GM12878 (cell line): ENCODE measurements at regions not wholly inside any gene's neighbourhood (a gene's known extent, or its start where the extent isn't known, plus 50 kb on each side); places are given as distances from the start of the nearest gene placed in this dataset.
A peak's percentile ranks its signal among the peaks of the same experiment; 100 is the strongest.

ENCODE experiments used
- ATAC-seq: fragments of 200-7000 bp; cut with Tn5 transposase; 3 replicates; pipeline ENCODE4 v1.9.1; 2020; ENCODE audit warnings: mild to moderate bottlenecking, moderate library complexity
- BruUV-seq: library from RNA; stranded (reverse); fragments of 400-500 nt; replicated peaks from 2 replicates; lab custom pipeline; 2021; lab: Mats Ljungman, UMichigan
- CTCF ChIA-PET: fragments of 300-600 bp; sonication (Branson Sonifier 250); formaldehyde crosslinking; extraction: SDS; loops from one replicate; lab custom pipeline; 2021; ENCODE audit warnings: inconsistent platforms; lab: Yijun Ruan, JAX
- POLR2A ChIA-PET: fragments of 350-600 bp; formaldehyde crosslinking; extraction: SDS; loops from one replicate; lab custom pipeline; 2021; ENCODE audit warnings: inconsistent platforms; lab: Charles Lee
- RAD21 ChIA-PET: fragments of 300-600 bp; sonication (Branson Sonifier 250); formaldehyde crosslinking; loops from one replicate; lab custom pipeline; 2023; ENCODE audit warnings: antibody characterized with exemption; ENCODE audit not compliant: unreplicated experiment; lab: Charles Lee
- SMC1A ChIA-PET: fragments of 300-600 bp; sonication (Branson Sonifier 250); formaldehyde crosslinking; loops from one replicate; lab custom pipeline; 2023; ENCODE audit not compliant: unreplicated experiment, uncharacterized antibody; lab: Charles Lee
- DNase-seq: peaks from one replicate; pipeline ENCODE4 v3.0.0-alpha.2; 2011; ENCODE audit warnings: low read depth, low spot score
- FAIRE-seq: peaks from 3 replicates; lab custom pipeline; 2011; peaks lifted over from hg19 to GRCh38; lab: Jason Lieb, UNC
- H2AFZ ChIP-seq: 2 replicates; pipeline ENCODE4 v1.6.0; 2011; ENCODE audit warnings: low read depth, low read length, control low read depth; ENCODE audit not compliant: control insufficient read depth
- H3K27ac ChIP-seq: 2 replicates; pipeline ENCODE4 v1.5.1; 2011; ENCODE audit warnings: control low read depth; ENCODE audit not compliant: control insufficient read depth, insufficient read depth
- H3K27me3 ChIP-seq, 2 experiments: replicated peaks in 1 of 2; 2 replicates each; pipeline versions ENCODE4 v1.6.0 to v1.6.1; 2011; ENCODE audit warnings: low read length in 1 of 2; ENCODE audit not compliant: control insufficient read depth in 2 of 2, insufficient read depth in 2 of 2
- H3K36me3 ChIP-seq, 2 experiments: 2 replicates each; pipeline ENCODE4 v1.5.1; 2011; ENCODE audit warnings: low read length in 1 of 2; ENCODE audit not compliant: control insufficient read depth in 2 of 2, insufficient read depth in 2 of 2
- H3K4me1 ChIP-seq: 2 replicates; pipeline ENCODE4 v1.6.1; 2011; ENCODE audit warnings: mild to moderate bottlenecking, low read length, moderate library complexity, mixed read lengths; ENCODE audit not compliant: control insufficient read depth, insufficient read depth
- H3K4me2 ChIP-seq: 2 replicates; pipeline ENCODE4 v1.6.0; 2011; ENCODE audit warnings: control low read depth; ENCODE audit not compliant: control insufficient read depth, insufficient read depth
- H3K4me3 ChIP-seq: fragments of 200-600 bp; sonication (generic); 2 replicates; pipeline ENCODE4 v1.5.1; 2016
- H3K79me2 ChIP-seq: 2 replicates; pipeline ENCODE4 v1.6.0; 2011; ENCODE audit warnings: low read length; ENCODE audit not compliant: control insufficient read depth, insufficient read depth
- H3K9ac ChIP-seq: 2 replicates; pipeline ENCODE4 v1.8.0; 2011; ENCODE audit warnings: low read length, control low read depth, mixed read lengths; ENCODE audit not compliant: control insufficient read depth, insufficient read depth
- H3K9me3 ChIP-seq: replicated peaks from 3 replicates; pipeline ENCODE4 v1.5.1; 2011; ENCODE audit warnings: mild to moderate bottlenecking, low read length; ENCODE audit not compliant: control insufficient read depth, insufficient read depth
- H4K20me1 ChIP-seq: 2 replicates; pipeline ENCODE4 v1.6.0; 2011; ENCODE audit not compliant: control insufficient read depth, insufficient read depth
- ATF2 ChIP-seq: IDR thresholded peaks from 2 replicates; pipeline ENCODE4 v1.6.1; 2012; ENCODE audit warnings: low read length, inconsistent platforms
- IRF4 ChIP-seq: IDR thresholded peaks from 2 replicates; pipeline ENCODE4 v1.6.1; 2011; ENCODE audit warnings: low read depth, low read length
- MEF2A ChIP-seq: IDR thresholded peaks from 2 replicates; pipeline ENCODE4 v1.6.1; 2011; ENCODE audit warnings: low read depth, mild to moderate bottlenecking, low read length, moderate library complexity; ENCODE audit not compliant: insufficient read depth
- WGBS: methylation state at CpG from one replicate; pipeline ENCODE4 v1.1.6; 2016; ENCODE audit warnings: low lambda C conversion rate; ENCODE audit not compliant: insufficient replicate concordance, insufficient coverage; ENCODE audit errors: missing lambda C conversion rate; 5-methylcytosine and 5-hydroxymethylcytosine counted together
- in situ Hi-C: fragments of 300-500 bp; cut with MboI; formaldehyde crosslinking; loops from 9 replicates; pipeline ENCODE4 v1.14.3; 2018; ENCODE audit warnings: mixed read lengths
- intact Hi-C: fragments of 100-400 bp; cut with micrococcal nuclease; formaldehyde crosslinking; loops from one replicate; pipeline ENCODE4 v1.14.2; 2022; ENCODE audit not compliant: unreplicated experiment

DNA sequence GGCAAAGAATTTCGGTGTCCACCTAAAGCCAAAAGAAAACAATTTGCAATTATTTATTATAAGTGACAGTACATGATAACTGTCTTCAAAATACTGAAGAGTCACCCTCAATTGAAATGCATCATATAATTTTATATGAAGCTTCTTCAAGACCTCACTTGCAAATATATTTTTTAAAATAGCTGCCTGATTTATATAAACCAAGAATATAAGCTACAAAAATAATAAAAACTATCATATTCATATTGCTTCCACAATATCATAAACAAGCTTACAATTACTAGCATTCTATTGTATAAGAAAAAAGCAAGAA is 144.1 kb downstream of the CETN3 start:
- RAD21 ChIA-PET, result interaction anchor here (0.6 to 4.3 kb wide), 14 partner anchors 9 to 1574 kb away, joined by 3 to 39 read pairs (median 3); partner anchors contain the start of genes MBLAC2 and POLR3G
- in situ Hi-C loops, result loop anchor here (5.0 kb wide), 1 partner anchor 1543 kb away; no protein-coding TSS in a partner anchor

More for the DNA sequence above, 144.1 kb downstream of the CETN3 start:
- Histone ChIP-seq H3K27ac (no peak overlapping the region), H3K79me2 (no peaks in the 10 kb centered on the region)
- ATAC-seq, result no peak
- TF ChIP-seq ATF2, result 0 out of 2 replicates have a peak, but pooled peaks have one; percentile 4
- TF ChIP-seq MEF2A, result no peak
- no peak for TF ChIP-seq IRF4
- TF ChIP-seq, all 136 proteins: peak for 1
- Histone ChIP-seq H3K27me3 (no peaks in the 10 kb centered on the region), H3K4me3 (no peak overlapping the region), H3K9ac (no peak overlapping the region), H3K4me1 (peaks cover 5% of the 10 kb centered on the region), H3K9me3 (no peaks in the 10 kb centered on the region), H3K4me2 (no peak overlapping the region), H2AFZ (peak overlapping the region; percentile 54), H4K20me1 (no peaks in the 10 kb centered on the region), H3K36me3 (no peaks in the 10 kb centered on the region)
- POLR2A ChIA-PET, result no interaction called here
- DNase-seq (no peak), FAIRE-seq (no peak)
- 4% methylated on average over 1 of the region's 1 CpG for WGBS
- CTCF ChIA-PET, result interaction anchor here (0.6 to 3.1 kb wide), 49 partner anchors 10 to 1575 kb away, joined by 3 to 45 read pairs (median 4); no protein-coding TSS in a partner anchor
- intact Hi-C loops, result loop anchor here (2.0 to 10.0 kb wide), 10 partner anchors 121 to 1537 kb away; no protein-coding TSS in a partner anchor
- no TSS peak for BruUV-seq
- SMC1A ChIA-PET, result interaction anchor here (0.7 to 3.1 kb wide), 21 partner anchors 9 to 1575 kb away, joined by 3 to 23 read pairs (median 4); no protein-coding TSS in a partner anchor
